Activated CD4-positive, alpha-beta T cell treated with anti-CD3 and anti-CD28 coated beads, Interleukin-2, amount 10 ng/mL, durations not matched to agents 7 days and 5 days (primary cell): ENCODE measurements at regions not wholly inside any gene's neighbourhood (a gene's known extent, or its start where the extent isn't known, plus 50 kb on each side); places are given as distances from the start of the nearest gene placed in this dataset.

Experiments
- CTCF ChIA-PET: fragments of 350-600 bp; sonication (Branson Sonifier 250); formaldehyde crosslinking; loops from one replicate; lab custom pipeline; 2021; ENCODE audit warnings: antibody characterized with exemption; lab: Charles Lee
- POLR2A ChIA-PET: fragments of 350-600 bp; sonication (Branson Sonifier 250); formaldehyde crosslinking; loops from one replicate; lab custom pipeline; 2021; ENCODE audit warnings: antibody characterized with exemption; lab: Charles Lee
- DNase-seq: peaks from one replicate; pipeline ENCODE4 v3.0.0-alpha.2; 2020
- H3K27ac Mint-ChIP-seq: one replicate; pipeline ENCODE4 v1.8.0; 2021; ENCODE audit warnings: mild to moderate bottlenecking, moderate library complexity, mixed read lengths
- H3K27me3 Mint-ChIP-seq: one replicate; pipeline ENCODE4 v1.8.0; 2021; ENCODE audit warnings: mixed read lengths
- H3K36me3 Mint-ChIP-seq: one replicate; pipeline ENCODE4 v1.8.0; 2021; ENCODE audit warnings: low read depth, mixed read lengths
- H3K4me1 Mint-ChIP-seq: one replicate; pipeline ENCODE4 v1.8.0; 2021; ENCODE audit warnings: mixed read lengths
- H3K4me3 Mint-ChIP-seq: one replicate; pipeline ENCODE4 v1.8.0; 2021; ENCODE audit warnings: mild to moderate bottlenecking, moderate library complexity, mixed read lengths
- H3K9me3 Mint-ChIP-seq: one replicate; pipeline ENCODE4 v1.8.0; 2021; ENCODE audit warnings: mixed read lengths

- CTCF ChIA-PET, result no interaction called here
- no peak for DNase-seq
- POLR2A ChIA-PET, result no interaction called here
- peaks cover 2% of the 10 kb centered on the region for H3K9me3 Mint-ChIP-seq
- H3K4me1 Mint-ChIP-seq, result no peaks in the 10 kb centered on the region
- H3K4me3 Mint-ChIP-seq, result no peak overlapping the region
- H3K27me3 Mint-ChIP-seq, result no peaks in the 10 kb centered on the region
- no peaks in the 10 kb centered on the region for H3K36me3 Mint-ChIP-seq
- no peak overlapping the region for H3K27ac Mint-ChIP-seq
Observed at GRCh38 chr16:86971251-86971650, 345.9 kb downstream of the C16orf95 start.

GRCh38 chr16:86974120-86974519 lies 343.1 kb downstream of the C16orf95 start:
- no peaks in the 10 kb centered on the region for H3K4me1 Mint-ChIP-seq
- no peaks in the 10 kb centered on the region for H3K27me3 Mint-ChIP-seq
- DNase-seq, result no peak
- H3K27ac Mint-ChIP-seq, result no peak overlapping the region
- no peaks in the 10 kb centered on the region for H3K36me3 Mint-ChIP-seq
- ChIA-PET POLR2A (no interaction called here), CTCF (no interaction called here)
- H3K4me3 Mint-ChIP-seq, result no peak overlapping the region
- peaks cover 2% of the 10 kb centered on the region for H3K9me3 Mint-ChIP-seq

GRCh38 chr16:86975445-86975844 lies 341.7 kb downstream of the C16orf95 start:
- no peak for DNase-seq
- Mint-ChIP-seq H3K27me3 (no peaks in the 10 kb centered on the region), H3K36me3 (no peaks in the 10 kb centered on the region), H3K27ac (no peak overlapping the region), H3K9me3 (peaks cover 2% of the 10 kb centered on the region), H3K4me3 (no peak overlapping the region), H3K4me1 (no peaks in the 10 kb centered on the region)
- ChIA-PET CTCF (interaction anchor here (0.6 kb wide), 1 partner anchor 63 kb away, joined by 3 read pairs; no protein-coding TSS in a partner anchor), POLR2A (no interaction called here)

GRCh38 chr16:86977076-86977676 lies 340.0 kb downstream of the C16orf95 start:
- ChIA-PET POLR2A (no interaction called here), CTCF (no interaction called here)
- no peaks in the 10 kb centered on the region for H3K27me3 Mint-ChIP-seq
- no peak overlapping the region for H3K27ac Mint-ChIP-seq
- H3K9me3 Mint-ChIP-seq, result peaks cover 2% of the 10 kb centered on the region
- H3K4me1 Mint-ChIP-seq, result no peaks in the 10 kb centered on the region
- no peak for DNase-seq
- H3K4me3 Mint-ChIP-seq, result no peak overlapping the region
- H3K36me3 Mint-ChIP-seq, result no peaks in the 10 kb centered on the region

- Mint-ChIP-seq H3K36me3 (no peaks in the 10 kb centered on the region), H3K9me3 (no peaks in the 10 kb centered on the region), H3K27ac (no peak overlapping the region), H3K27me3 (no peaks in the 10 kb centered on the region), H3K4me3 (no peak overlapping the region), H3K4me1 (no peaks in the 10 kb centered on the region)
- ChIA-PET POLR2A (no interaction called here), CTCF (no interaction called here)
- DNase-seq, result no peak
Observed at GRCh38 chr16:86978445-86979030, 338.7 kb downstream of the C16orf95 start.

- Mint-ChIP-seq H3K4me3 (no peak overlapping the region), H3K4me1 (no peaks in the 10 kb centered on the region), H3K9me3 (no peaks in the 10 kb centered on the region), H3K36me3 (no peaks in the 10 kb centered on the region), H3K27me3 (no peaks in the 10 kb centered on the region), H3K27ac (no peak overlapping the region)
- DNase-seq, result no peak
- POLR2A ChIA-PET, result no interaction called here
- CTCF ChIA-PET, result no interaction called here
Observed at GRCh38 chr16:86979061-86979460, 338.1 kb downstream of the C16orf95 start.

GRCh38 chr16:86979984-86980553 lies 337.1 kb downstream of the C16orf95 start:
- Mint-ChIP-seq H3K4me1 (no peaks in the 10 kb centered on the region), H3K36me3 (no peaks in the 10 kb centered on the region), H3K4me3 (no peak overlapping the region), H3K9me3 (no peaks in the 10 kb centered on the region), H3K27me3 (no peaks in the 10 kb centered on the region), H3K27ac (no peak overlapping the region)
- CTCF ChIA-PET, result no interaction called here
- no peak for DNase-seq
- POLR2A ChIA-PET, result no interaction called here

GRCh38 chr16:86980644-86981043 lies 336.5 kb downstream of the C16orf95 start:
- POLR2A ChIA-PET, result no interaction called here
- Mint-ChIP-seq H3K27ac (no peak overlapping the region), H3K9me3 (no peaks in the 10 kb centered on the region), H3K36me3 (no peaks in the 10 kb centered on the region), H3K4me3 (no peak overlapping the region), H3K27me3 (no peaks in the 10 kb centered on the region), H3K4me1 (no peaks in the 10 kb centered on the region)
- DNase-seq, result no peak
- CTCF ChIA-PET, result no interaction called here

- POLR2A ChIA-PET, result no interaction called here
- no peaks in the 10 kb centered on the region for H3K36me3 Mint-ChIP-seq
- H3K9me3 Mint-ChIP-seq, result no peaks in the 10 kb centered on the region
- H3K27me3 Mint-ChIP-seq, result no peaks in the 10 kb centered on the region
- CTCF ChIA-PET, result no interaction called here
- no peaks in the 10 kb centered on the region for H3K4me1 Mint-ChIP-seq
- no peak for DNase-seq
- H3K4me3 Mint-ChIP-seq, result no peak overlapping the region
- H3K27ac Mint-ChIP-seq, result no peak overlapping the region
Observed at GRCh38 chr16:86982347-86982596, 334.9 kb downstream of the C16orf95 start.

- DNase-seq, result no peak
- ChIA-PET POLR2A (no interaction called here), CTCF (no interaction called here)
- no peak overlapping the region for H3K4me3 Mint-ChIP-seq
- peaks cover 3% of the 10 kb centered on the region for H3K9me3 Mint-ChIP-seq
- H3K27ac Mint-ChIP-seq, result no peak overlapping the region
- no peaks in the 10 kb centered on the region for H3K4me1 Mint-ChIP-seq
- no peaks in the 10 kb centered on the region for H3K36me3 Mint-ChIP-seq
- no peaks in the 10 kb centered on the region for H3K27me3 Mint-ChIP-seq
Observed at GRCh38 chr16:86982912-86983311, 334.3 kb downstream of the C16orf95 start.

GRCh38 chr16:86983621-86984020 lies 333.6 kb downstream of the C16orf95 start:
- Mint-ChIP-seq H3K27me3 (no peaks in the 10 kb centered on the region), H3K27ac (no peak overlapping the region), H3K4me3 (no peak overlapping the region), H3K4me1 (no peaks in the 10 kb centered on the region), H3K36me3 (no peaks in the 10 kb centered on the region), H3K9me3 (peaks cover 3% of the 10 kb centered on the region)
- DNase-seq, result no peak
- ChIA-PET POLR2A (no interaction called here), CTCF (no interaction called here)

- POLR2A ChIA-PET, result no interaction called here
- no peaks in the 10 kb centered on the region for H3K27me3 Mint-ChIP-seq
- CTCF ChIA-PET, result no interaction called here
- no peak overlapping the region for H3K27ac Mint-ChIP-seq
- no peak overlapping the region for H3K4me3 Mint-ChIP-seq
- DNase-seq, result no peak
- H3K9me3 Mint-ChIP-seq, result peaks cover 3% of the 10 kb centered on the region
- no peaks in the 10 kb centered on the region for H3K36me3 Mint-ChIP-seq
- no peaks in the 10 kb centered on the region for H3K4me1 Mint-ChIP-seq
Observed at GRCh38 chr16:86984343-86984742, 332.8 kb downstream of the C16orf95 start.

GRCh38 chr16:86984991-86985647 lies 332.1 kb downstream of the C16orf95 start:
- ChIA-PET CTCF (no interaction called here), POLR2A (no interaction called here)
- Mint-ChIP-seq H3K36me3 (no peaks in the 10 kb centered on the region), H3K9me3 (peaks cover 3% of the 10 kb centered on the region), H3K27ac (no peak overlapping the region), H3K27me3 (peaks cover under 1% of the 10 kb centered on the region), H3K4me1 (no peaks in the 10 kb centered on the region), H3K4me3 (no peak overlapping the region)
- DNase-seq, result no peak
